DND-41 (cell line): ENCODE measurements at regions not wholly inside any gene's neighbourhood (a gene's known extent, or its start where the extent isn't known, plus 50 kb on each side); places are given as distances from the start of the nearest gene placed in this dataset.

ENCODE experiments used
- EZH2 ChIP-seq: IDR thresholded peaks from 3 replicates; pipeline ENCODE4 v1.6.1; 2012; ENCODE audit warnings: borderline replicate concordance, low read depth, mild to moderate bottlenecking, moderate library complexity, low read length, inconsistent platforms; ENCODE audit not compliant: severe bottlenecking
- TF ChIP-seq, protein P1 (sequence below): IDR thresholded peaks from 2 replicates; pipeline ENCODE4 v1.5.1; 2012; ENCODE audit warnings: borderline replicate concordance, low read length, moderate library complexity, mild to moderate bottlenecking; ENCODE audit not compliant: poor library complexity, severe bottlenecking; ENCODE audit errors: extremely low read depth

- TF ChIP-seq, protein P1, sequence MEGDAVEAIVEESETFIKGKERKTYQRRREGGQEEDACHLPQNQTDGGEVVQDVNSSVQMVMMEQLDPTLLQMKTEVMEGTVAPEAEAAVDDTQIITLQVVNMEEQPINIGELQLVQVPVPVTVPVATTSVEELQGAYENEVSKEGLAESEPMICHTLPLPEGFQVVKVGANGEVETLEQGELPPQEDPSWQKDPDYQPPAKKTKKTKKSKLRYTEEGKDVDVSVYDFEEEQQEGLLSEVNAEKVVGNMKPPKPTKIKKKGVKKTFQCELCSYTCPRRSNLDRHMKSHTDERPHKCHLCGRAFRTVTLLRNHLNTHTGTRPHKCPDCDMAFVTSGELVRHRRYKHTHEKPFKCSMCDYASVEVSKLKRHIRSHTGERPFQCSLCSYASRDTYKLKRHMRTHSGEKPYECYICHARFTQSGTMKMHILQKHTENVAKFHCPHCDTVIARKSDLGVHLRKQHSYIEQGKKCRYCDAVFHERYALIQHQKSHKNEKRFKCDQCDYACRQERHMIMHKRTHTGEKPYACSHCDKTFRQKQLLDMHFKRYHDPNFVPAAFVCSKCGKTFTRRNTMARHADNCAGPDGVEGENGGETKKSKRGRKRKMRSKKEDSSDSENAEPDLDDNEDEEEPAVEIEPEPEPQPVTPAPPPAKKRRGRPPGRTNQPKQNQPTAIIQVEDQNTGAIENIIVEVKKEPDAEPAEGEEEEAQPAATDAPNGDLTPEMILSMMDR, result no peak
- no peak for TF ChIP-seq EZH2
Measured at GRCh38 chr4:163703251-163703650, 208.8 kb downstream of the TMA16 start.
